GM19023 (cell line): ENCODE measurements at regions not wholly inside any gene's neighbourhood (a gene's known extent, or its start where the extent isn't known, plus 50 kb on each side); places are given as distances from the start of the nearest gene placed in this dataset.
"Not testable (repeated sequence)": the region's sequence is repeated elsewhere in the genome, so short reads cannot be mapped to it uniquely, and the experiment has no call there.

ENCODE experiments used
- ATAC-seq: cut with Tn5 transposase; IDR thresholded peaks from one replicate; pipeline ENCODE4 v1.9.1; 2021; ENCODE audit warnings: mild to moderate bottlenecking, moderate library complexity; ENCODE audit not compliant: unreplicated experiment

DNA sequence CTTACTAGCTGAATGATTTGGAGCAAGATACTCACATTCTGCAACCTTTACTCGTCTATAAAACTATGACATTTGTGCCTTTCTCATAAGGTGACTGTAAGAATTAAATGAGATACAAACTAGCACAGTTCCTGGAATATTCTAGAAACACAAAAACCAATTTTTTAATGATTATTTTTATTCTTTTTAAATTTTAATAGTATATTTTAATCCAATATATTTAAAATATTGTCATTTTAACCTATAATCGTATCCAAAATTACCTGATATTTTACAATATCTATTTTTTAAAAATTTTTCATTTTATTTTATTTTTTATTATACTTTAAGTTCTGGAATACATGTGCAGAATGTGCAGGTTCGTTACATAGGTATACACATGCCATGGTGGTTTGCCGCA is 238.1 kb downstream of the OLFM4 start:
- ATAC-seq = no peak

- ATAC-seq = no peak
Measured at GRCh38 chr13:53269634-53270033, 241.0 kb downstream of the OLFM4 start.

- no peak for ATAC-seq
Measured at GRCh38 chr13:53272873-53273272, 244.3 kb downstream of the OLFM4 start.

DNA sequence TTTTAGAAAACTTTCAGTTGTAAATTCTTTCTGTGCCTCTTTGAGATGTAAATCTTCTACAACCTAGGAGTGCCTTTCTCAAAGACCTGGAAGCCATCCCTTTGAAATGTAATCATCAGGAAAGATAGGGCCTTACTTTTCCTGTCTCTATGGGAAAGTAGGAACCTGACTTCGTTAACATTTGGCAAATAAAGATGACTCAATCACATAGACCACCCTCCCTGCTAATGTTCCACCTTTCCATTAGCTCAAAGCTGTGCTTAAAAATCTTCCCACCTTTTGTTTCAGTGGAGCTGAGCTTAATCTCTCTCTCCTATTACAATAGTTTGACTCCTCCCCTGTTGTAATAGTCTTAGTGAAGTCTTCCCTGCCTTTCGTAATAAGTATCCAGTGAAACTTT is 247.7 kb downstream of the OLFM4 start:
- no peak for ATAC-seq

DNA sequence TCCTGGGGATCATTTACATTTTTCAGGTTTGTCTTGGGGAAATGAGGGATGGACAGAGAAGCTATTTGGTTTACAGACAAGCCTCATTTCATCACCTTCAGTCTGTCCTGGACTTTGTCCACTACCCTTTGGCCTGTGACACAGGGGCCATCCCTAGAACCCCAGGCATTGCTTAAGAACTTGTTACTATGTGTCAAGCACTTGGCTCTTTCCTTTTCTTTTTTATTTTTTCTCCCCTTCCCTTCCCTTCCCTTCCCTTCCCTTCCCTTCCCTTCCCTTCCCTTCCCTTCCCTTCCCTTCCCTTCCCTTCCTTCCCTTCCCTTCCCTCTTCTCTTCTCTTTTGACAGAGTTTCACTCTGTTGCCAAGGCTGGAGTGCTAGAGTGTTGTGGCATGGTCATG is 253.1 kb downstream of the OLFM4 start:
- ATAC-seq = no peak

DNA sequence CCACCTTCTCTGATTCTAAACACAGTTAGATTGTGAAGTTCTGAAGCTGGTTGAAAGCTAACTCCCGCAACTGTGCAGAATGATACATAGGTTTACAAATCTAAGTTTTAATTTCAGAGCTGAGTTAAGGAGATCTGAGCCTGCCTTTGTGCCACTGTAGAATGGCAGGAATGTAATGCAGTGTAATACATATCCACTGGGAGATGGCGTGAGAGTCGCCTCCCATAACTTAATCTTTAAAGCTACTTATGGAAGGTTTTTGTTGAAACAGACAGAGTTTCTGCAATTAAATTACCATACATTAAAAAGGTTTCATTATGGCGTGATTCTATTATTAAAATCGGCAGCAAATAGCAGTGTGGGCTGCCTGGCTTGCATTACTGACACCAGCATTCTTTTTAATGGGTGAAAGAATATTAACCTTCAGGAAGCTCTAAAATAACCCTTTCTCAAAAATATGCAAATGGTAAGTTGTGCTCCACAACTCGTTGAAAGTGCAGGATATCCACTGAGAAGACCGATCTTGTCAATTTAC is 257.4 kb downstream of the OLFM4 start:
- ATAC-seq = no peak

DNA sequence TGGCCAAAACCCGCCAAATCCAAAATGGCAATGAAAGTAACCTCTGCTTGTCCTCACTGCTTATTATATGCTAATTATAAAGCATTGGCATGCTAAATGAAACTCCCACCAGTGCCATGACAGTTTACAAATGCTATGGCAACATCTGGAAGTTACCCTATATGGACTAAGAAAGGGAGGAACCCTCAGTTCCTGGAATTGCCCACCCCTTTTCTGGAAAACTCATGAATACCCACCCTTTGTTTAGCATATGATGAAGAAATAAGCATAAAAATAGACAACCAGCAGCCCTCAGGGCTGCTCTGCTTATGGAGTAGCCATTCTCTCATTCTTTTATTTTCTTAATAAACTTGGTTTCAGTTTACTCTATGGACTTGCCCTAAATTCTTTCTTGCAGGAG is 269.8 kb downstream of the OLFM4 start:
- no peak for ATAC-seq

- ATAC-seq = no peak
Measured at GRCh38 chr13:53301449-53301848, 272.8 kb downstream of the OLFM4 start.

GRCh38 chr13:53305419-53305818 is 276.8 kb downstream of the OLFM4 start:
- ATAC-seq = not testable (repeated sequence)

DNA sequence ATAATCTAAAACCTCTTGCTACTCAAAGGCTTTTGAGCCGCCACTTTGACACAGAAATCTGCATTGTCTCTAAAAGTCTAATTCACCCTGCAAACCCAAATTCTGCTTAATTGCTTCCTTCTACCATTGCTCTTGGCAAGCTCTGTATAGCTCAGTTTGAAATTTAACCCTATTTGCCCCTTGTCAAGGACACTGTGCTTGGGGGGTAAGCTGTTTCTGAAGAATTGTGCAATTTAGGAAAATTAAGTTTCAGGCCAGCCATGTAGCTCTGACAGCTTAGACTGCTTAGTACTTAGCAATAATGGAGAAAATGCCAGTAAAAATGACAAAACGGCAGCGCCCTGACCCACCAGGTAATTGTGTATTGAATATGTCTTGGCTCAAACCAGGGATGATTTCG is 282.2 kb downstream of the OLFM4 start:
- ATAC-seq = no peak

DNA sequence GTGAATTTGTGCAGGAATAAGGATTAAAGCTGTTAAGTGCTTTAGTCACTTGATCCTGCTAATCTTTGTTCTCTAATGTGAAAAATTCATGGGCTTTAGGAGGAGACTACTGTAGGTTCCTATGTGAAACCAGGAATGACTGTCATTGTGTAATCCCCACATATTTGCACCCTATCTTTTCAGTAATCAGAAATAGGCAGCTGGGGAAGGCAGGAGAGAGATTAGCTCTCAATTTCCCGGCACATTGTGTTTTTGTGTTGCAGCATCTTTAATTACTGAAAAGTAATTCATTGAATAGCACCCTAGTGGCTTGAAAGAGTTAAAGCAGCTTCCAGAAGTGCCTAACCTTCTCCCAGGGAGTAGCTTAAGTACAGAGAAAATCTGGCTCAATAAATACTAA is 282.9 kb downstream of the OLFM4 start:
- no peak for ATAC-seq

DNA sequence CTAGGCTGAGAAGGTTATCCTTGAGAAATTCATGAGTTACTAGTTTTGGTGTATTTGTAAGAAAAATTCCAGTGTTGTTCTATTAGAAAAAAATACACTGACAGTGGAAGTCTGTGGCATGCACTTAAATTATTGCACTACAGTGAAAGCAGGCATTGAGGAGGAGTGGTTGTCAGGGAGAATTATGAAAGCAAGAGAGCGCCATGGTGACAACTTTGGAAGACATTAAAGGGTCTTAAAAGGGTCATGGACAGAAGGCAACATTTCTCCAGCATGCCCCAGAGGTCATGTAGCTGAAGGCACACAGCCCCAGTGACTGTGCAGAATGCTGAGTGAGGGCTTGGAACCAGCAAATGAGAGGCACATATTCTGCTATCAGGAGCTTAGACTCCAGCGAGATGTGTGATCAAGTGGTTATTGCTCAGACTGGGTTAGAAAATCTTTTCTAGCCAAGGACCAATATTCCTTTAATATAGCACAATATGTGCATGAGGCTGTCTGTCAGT is 292.7 kb downstream of the OLFM4 start:
- no peak for ATAC-seq

- ATAC-seq = no peak
Measured at GRCh38 chr13:53324656-53325055, 296.0 kb downstream of the OLFM4 start.

GRCh38 chr13:53326716-53327115 is 298.1 kb downstream of the OLFM4 start:
- ATAC-seq = no peak

- no peak for ATAC-seq
Measured at GRCh38 chr13:53327680-53328315, 299.2 kb downstream of the OLFM4 start.

DNA sequence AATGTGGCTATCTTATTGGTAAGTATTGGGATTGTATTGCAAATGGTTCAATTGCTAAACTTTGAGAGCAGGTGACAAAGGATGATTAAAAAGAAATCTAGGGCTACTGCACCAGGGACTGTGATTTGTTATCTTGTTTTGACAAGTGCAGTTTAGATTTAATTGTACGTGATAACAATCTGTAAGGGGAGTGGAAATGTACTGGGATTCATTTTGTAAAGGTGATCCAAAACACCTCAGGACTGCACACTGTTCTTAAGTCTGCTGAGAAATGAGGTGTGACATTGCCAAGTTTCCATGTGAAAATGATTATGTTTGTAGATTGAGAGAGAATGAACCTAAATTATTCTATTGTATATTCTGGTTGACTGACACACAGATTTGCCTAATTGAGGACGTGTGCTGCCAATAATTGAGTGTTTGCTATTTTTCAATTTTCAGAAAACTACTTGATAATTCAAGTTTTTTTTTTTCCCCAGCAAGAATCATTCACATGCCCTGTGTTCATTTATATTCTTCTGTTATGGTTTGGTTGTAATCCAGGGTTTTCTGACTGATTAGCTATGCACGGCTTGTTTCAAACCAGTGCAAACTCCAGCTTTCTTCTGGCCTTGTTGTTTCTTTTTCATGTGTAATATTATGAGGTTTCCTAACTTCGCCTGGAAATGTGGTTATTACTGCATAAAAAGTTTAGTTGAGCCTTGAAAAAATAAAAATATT is 308.0 kb downstream of the OLFM4 start:
- ATAC-seq = no peak

DNA sequence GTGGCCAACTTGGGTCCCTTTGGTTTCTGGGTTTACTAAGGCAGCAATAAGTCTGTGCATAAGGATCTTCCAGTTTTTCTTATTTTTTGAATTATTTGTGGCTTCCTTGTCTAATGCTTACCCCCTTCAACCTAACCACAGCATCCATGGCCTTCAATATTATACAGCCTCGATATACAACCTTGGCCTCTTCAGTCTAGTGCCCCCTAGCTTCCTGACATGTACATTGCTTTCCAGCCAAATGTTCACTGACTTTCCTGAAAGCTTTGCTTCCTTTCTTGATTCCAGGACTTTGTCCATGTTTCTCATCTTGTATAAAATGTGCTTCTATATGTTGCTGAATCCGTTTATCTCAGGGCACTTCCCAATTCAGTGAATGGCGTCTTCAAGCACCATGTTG is 310.1 kb downstream of the OLFM4 start:
- no peak for ATAC-seq

DNA sequence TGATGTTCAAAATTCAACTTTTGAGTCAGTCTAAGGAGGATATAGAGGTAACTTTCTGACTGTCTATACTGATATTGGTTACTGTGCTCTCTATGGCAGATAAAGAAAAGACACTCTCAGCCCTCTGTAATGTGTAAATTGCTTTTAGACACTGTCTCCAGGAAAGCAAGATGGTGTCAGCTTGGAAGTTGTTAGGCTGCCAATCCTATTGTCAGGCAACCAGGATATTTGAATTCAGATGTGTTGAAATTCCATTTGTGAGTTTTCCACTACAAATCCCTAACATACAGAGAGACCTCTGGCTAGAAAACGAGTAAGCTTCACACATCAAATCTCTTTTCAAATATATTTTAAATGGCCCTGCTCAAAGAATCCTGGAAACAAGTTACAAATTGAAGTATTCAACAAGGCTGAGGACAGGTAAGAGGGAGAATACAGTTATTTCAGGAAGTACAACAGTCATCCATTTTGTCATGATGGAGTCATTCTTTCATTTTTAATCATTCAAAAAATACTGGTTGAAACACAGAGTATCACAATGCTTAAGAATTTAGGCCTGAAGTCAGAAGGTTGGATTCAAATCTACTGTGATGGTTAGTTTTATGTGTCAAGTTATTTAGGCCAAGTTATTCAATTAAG is 312.0 kb downstream of the OLFM4 start:
- no peak for ATAC-seq

DNA sequence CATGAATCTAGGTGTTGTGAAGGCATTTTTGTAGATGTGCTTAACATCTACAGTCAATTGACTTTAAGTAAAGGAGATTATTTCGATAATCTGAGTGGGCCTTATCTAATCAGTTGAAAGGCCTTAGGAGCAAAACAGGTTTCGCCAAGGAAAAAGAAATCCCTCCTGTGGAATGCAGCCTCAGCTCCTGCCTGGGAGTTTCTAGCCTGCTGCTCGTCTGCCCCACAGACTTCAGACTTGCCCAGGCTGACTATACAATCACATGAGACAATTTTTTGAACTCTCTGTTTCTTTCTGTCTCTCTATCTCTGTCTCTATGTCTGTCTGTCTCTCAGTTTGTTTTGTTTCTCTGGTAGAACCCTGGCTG is 312.5 kb downstream of the OLFM4 start:
- ATAC-seq = no peak

- ATAC-seq = no peak
Measured at GRCh38 chr13:53342623-53343360, 314.2 kb downstream of the OLFM4 start.

- ATAC-seq = no peak
Measured at GRCh38 chr13:53343361-53343744, 314.7 kb downstream of the OLFM4 start.
